Activated T-cell treated with anti-CD3 and anti-CD28 coated beads, Interleukin-2, amount 50 U/mL, for 24 hours (primary cell): ENCODE measurements at regions not wholly inside any gene's neighbourhood (a gene's known extent, or its start where the extent isn't known, plus 50 kb on each side); places are given as distances from the start of the nearest gene placed in this dataset.

Experiments
- DNase-seq: peaks from one replicate; pipeline ENCODE4 v3.0.0-alpha.2; 2020
- H3K27ac Mint-ChIP-seq: 2 replicates; pipeline ENCODE4 v1.8.0; 2020; ENCODE audit warnings: mild to moderate bottlenecking, mixed read lengths
- H3K27me3 Mint-ChIP-seq: 2 replicates; pipeline ENCODE4 v1.8.0; 2020; ENCODE audit warnings: mixed read lengths
- H3K36me3 Mint-ChIP-seq: 2 replicates; pipeline ENCODE4 v1.8.0; 2020; ENCODE audit warnings: low read depth, mixed read lengths
- H3K4me1 Mint-ChIP-seq: 2 replicates; pipeline ENCODE4 v1.8.0; 2020; ENCODE audit warnings: low read depth, mixed read lengths
- H3K4me3 Mint-ChIP-seq: 2 replicates; pipeline ENCODE4 v1.8.0; 2020; ENCODE audit warnings: mild to moderate bottlenecking, moderate library complexity, mixed read lengths
- H3K9me3 Mint-ChIP-seq: 2 replicates; pipeline ENCODE4 v1.8.0; 2020; ENCODE audit warnings: mixed read lengths

DNA sequence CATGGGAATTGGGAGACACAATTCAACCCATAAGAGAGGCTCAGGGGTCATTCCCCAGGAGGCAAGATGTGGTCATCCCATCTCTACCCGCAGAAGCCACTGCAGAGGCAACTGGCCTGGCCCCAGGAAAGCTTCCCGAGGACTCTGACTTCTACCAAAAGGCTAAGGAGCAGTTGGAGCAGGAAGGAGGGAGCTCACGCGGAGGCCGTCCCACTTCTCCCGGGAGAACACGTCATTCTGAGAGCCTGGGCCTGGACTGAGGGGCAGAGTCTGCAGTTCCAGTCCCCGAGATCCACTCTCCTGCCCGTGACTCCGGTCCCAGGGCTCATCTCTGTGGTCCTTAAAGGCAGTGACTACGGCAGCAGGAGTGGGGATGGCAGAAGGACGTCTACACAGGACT, 69.0 kb upstream of the TAF1B start:
- Mint-ChIP-seq H3K4me3 (no peak overlapping the region), H3K4me1 (peaks cover 32% of the 10 kb centered on the region), H3K36me3 (no peaks in the 10 kb centered on the region), H3K9me3 (no peaks in the 10 kb centered on the region), H3K27me3 (no peaks in the 10 kb centered on the region), H3K27ac (no peak overlapping the region)
- DNase-seq = no peak

DNA sequence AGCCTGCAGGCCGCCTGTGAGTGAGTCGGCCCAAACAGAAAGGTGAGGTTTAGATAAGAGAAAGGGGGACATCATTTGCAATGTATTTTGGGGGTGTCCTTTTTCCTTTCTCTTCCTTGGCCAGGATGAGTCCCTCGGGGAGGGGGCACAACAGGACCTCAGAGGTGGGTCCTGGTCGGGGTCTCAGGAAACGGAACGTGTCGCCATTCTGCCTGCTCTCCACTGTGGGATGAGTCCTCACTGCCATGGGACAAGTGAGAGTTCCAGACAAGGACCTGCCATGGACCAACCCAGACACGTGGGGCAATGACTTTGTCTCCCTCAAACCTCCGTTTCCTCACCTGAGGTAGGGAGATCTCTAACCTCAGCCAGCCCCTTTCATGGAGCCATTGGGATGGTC, 67.9 kb upstream of the TAF1B start:
- Mint-ChIP-seq H3K27me3 (no peaks in the 10 kb centered on the region), H3K9me3 (no peaks in the 10 kb centered on the region), H3K27ac (no peak overlapping the region), H3K36me3 (no peaks in the 10 kb centered on the region), H3K4me1 (peaks cover 32% of the 10 kb centered on the region), H3K4me3 (no peak overlapping the region)
- no peak for DNase-seq

DNA sequence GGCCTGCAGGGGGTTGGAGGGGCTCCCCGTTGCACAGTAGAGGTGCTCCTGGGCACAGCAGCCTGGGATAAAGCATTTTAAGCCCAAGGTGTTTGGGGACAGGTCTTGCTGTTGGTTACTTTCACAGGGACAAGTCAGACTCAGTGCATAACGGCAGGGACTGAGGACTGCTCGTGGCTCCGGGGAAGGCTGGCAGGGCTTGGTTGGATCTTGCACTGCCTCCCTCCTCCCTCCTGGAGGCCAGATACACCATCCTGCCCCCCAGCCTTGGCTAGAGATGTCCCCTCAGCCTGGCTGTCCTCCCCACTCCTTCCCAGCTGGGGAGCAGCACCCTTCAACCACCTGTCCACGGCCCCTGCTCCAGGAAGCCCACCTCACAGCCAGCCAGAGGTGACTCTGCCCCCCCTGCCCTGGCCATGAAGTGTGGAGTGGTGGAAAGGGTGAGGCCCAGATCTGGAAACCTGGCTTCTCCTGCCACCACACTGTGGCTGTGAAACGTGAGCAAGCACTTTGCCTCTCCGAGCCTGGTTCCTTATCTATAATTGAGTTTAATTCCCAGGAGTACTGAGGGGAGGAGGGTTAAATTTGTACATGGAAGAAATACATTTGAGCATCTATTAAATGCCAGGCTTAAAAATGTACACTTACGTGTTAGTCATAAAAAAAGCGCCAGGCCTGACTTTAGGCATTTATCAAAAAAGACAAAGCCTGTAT, 67.1 kb upstream of the TAF1B start:
- H3K4me3 Mint-ChIP-seq = no peak overlapping the region
- no peak for DNase-seq
- peaks cover 36% of the 10 kb centered on the region for H3K4me1 Mint-ChIP-seq
- H3K27ac Mint-ChIP-seq = no peak overlapping the region
- H3K9me3 Mint-ChIP-seq = no peaks in the 10 kb centered on the region
- H3K36me3 Mint-ChIP-seq = no peaks in the 10 kb centered on the region
- H3K27me3 Mint-ChIP-seq = no peaks in the 10 kb centered on the region

DNA sequence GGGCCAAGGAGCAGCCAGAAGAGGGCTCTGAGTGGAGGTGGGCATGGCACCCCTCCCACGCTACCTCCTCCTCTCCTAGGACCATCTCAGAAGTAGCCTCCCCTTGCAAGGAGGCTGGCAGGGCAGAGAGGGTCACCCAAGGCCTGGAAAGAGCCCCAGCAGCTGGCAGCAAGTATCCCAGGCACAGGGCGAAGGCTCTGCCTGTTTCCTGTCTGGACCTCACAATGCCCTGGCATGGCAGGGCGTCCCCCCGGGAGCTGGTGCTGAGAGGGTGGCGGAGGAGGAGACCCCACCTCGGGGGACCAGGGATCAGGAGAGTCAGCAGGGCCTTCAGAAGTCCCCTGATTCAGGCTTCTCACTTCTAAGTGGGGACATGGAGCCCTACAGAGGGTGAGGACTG, 66.2 kb upstream of the TAF1B start:
- Mint-ChIP-seq H3K27me3 (no peaks in the 10 kb centered on the region), H3K4me1 (peaks cover 42% of the 10 kb centered on the region), H3K27ac (no peak overlapping the region), H3K4me3 (no peak overlapping the region), H3K36me3 (no peaks in the 10 kb centered on the region), H3K9me3 (no peaks in the 10 kb centered on the region)
- no peak for DNase-seq

DNA sequence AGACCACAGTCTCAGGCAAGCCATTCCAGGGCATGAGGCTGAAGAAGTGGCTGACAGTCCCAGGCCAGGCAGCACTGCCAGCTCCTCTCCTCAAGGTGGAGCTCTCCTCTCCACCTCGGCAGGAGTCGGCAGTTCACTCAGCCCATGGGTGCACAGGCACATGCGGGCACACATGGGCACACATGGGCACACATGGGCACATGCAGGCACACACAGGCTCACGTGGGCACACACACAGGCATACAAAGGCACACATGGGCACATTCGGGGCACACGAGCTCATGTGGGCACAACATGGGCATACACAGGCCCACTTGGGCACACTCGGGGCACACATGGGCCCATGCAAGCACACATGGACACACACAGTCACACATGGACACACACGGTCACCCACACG, 65.3 kb upstream of the TAF1B start:
- H3K36me3 Mint-ChIP-seq = no peaks in the 10 kb centered on the region
- peaks cover 52% of the 10 kb centered on the region for H3K4me1 Mint-ChIP-seq
- no peaks in the 10 kb centered on the region for H3K9me3 Mint-ChIP-seq
- no peaks in the 10 kb centered on the region for H3K27me3 Mint-ChIP-seq
- H3K4me3 Mint-ChIP-seq = no peak overlapping the region
- no peak for DNase-seq
- no peak overlapping the region for H3K27ac Mint-ChIP-seq

DNA sequence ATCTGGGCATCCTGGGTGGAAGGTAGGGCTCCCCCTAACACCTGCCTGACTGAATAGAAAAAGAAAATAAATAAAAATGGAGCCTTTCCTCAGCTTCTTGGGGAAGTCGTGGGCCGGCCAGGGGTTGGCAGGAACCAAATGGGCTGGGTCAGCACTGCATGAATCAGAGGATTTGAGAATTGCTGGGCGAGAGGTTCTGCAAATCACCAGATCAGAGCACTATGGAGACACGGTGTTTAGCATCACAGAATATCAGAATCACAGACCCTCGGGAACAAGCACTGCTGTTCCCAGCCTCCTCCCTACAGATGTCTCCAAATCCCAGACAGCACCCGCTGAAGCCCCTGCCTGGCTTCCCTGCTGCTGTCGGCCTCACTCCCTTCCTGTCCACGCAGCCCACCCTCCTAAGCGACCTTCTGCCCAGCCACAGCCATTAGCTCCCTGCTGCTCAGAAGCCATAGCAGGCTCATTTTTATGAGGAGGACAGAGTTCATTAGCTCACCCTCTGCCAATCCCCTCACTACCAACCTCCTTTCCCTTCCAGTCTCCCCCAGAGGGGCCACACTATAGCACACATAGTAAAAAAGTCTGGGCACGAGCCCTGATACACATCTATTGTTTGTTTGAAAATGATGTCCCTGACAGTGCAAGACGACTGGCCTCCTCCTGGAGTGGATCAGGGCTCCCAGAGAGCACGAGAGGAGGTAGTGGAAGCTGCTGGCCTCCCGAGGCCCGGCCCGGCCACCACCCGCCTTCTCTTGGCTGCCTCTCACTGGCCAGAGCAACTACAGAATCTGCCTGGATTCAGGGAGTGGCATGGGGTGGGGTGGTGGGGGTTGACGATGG, 64.6 kb upstream of the TAF1B start:
- no peak for DNase-seq
- H3K4me3 Mint-ChIP-seq = no peak overlapping the region
- peaks cover 57% of the 10 kb centered on the region for H3K4me1 Mint-ChIP-seq
- H3K9me3 Mint-ChIP-seq = no peaks in the 10 kb centered on the region
- peak overlapping the region; percentile 52 for H3K27ac Mint-ChIP-seq
- H3K36me3 Mint-ChIP-seq = no peaks in the 10 kb centered on the region
- no peaks in the 10 kb centered on the region for H3K27me3 Mint-ChIP-seq

DNA sequence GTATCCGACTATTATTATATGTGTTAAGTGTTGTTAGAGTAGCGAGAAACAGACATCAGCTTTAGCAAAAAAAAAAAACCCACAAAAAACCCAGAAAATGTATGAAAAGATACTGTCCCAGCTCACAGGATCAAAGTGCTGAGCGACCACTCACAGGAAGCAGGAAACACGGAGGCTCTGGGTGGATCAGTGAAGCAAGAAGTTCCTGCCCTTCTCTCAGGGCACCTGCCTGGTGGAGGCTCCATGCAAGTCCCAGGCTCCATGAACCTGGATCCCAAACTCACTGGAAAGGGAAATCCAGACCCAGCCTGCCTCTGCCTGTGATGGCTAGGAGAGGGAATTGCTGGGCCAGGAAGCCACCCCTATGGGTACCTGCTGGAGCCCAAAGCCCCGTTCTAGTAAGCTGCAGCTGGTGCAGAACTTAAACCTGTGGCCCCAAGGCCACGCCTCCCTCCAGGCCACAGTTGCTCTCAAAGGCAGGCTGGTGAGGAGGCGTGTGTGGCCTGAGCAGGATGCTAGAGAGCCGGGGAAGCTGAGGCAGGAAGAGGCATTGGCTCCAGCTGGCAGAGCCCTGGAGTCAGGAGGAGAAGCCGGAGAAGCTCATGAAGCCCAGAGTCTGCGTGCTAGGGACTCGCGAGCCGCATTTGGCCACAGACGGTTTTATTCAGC, 63.5 kb upstream of the TAF1B start:
- Mint-ChIP-seq H3K4me1 (peaks cover 59% of the 10 kb centered on the region), H3K9me3 (no peaks in the 10 kb centered on the region), H3K27me3 (no peaks in the 10 kb centered on the region), H3K27ac (peak overlapping the region; percentile 75), H3K4me3 (peak overlapping the region; percentile 56), H3K36me3 (no peaks in the 10 kb centered on the region)
- peak; percentile 55 for DNase-seq

DNA sequence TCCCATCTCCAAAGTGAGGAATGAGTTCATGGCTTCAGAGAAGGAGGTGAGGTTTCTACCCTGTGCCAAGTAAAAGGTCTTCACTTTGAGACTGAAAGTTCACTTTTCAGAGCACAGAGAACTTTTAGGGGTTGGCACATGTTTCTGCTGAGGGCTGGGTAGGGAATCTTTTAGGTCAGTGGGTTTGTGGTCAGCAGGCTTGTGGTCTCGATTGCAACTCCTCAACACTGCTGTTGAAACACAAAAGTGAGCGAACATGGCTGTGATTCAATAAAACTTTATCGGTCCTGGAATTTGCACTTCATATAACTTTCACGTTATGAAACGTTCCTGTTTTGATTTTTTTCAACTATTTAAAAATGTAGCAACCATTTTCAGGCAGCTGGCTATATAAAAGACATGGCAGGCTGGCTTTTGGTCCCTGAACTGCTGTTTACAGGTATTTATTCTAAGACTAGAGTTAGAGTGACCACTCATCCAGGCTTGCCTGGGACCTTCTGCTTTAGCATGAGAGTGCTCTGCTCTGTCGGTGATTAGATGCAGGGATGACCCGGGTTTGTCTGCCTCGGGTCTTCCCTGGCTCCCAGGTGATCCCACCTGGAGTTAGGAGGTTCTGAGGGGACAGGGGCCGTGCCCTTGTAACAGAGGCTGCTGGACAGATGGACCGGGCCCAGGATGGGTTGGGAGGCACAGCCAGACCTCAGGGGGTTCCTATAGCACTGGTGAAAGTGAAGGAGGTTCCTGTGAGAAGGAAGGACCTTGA, 62.7 kb upstream of the TAF1B start:
- H3K27ac Mint-ChIP-seq = peak overlapping the region; percentile 75
- peak overlapping the region; percentile 56 for H3K4me3 Mint-ChIP-seq

DNA sequence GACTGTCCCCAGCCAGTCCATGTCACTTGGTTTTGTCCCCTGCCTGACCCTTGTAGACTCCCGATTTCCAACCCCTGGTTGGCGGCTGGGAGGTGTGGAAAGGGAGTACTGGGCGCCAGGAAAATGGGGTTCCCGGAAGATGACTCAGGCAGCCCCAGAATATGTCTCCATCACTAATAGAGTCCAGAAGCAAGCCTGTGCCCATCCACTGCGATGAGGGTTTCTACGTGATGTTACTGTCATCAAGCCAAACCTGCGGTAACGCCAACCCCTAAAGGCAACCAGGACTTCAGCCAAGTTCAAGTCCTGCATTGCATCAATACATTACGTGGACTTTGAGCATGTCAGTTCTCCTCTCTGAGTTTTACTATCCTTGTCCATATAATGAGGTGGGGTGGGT, 62.0 kb upstream of the TAF1B start:
- no peaks in the 10 kb centered on the region for H3K27me3 Mint-ChIP-seq
- peaks cover 59% of the 10 kb centered on the region for H3K4me1 Mint-ChIP-seq
- no peaks in the 10 kb centered on the region for H3K36me3 Mint-ChIP-seq

More for the DNA sequence above, 62.7 kb upstream of the TAF1B start:
- Mint-ChIP-seq H3K9me3 (no peaks in the 10 kb centered on the region), H3K4me1 (peaks cover 59% of the 10 kb centered on the region), H3K27me3 (no peaks in the 10 kb centered on the region), H3K36me3 (no peaks in the 10 kb centered on the region)
- DNase-seq = no peak

DNA sequence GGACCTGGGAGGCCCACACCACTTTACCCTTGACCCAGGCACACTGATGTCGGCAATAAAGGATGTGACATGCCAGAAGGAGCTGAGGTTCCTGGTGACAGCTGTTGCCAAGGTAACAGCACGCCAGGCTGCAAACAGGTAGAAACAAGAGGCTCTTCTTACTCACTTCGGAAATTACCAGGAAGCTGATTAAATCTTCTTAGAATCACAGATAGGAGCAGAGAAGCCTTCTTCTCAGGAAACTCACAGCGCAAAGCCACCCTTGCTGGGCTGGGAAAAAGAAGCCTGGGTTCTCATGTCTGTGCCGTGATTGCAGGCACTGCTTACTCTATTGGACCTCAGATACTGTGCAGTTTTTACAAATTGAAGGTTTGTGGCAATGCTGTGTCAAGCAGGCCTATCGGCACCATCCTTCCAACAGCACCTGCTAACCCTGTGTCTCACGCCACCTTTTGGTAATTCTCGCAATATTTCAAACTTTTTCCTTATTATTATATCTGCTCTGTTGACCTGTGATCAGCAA, 61.0 kb upstream of the TAF1B start:
- peak overlapping the region; percentile 85 for H3K27ac Mint-ChIP-seq

More for the DNA sequence above, 62.0 kb upstream of the TAF1B start:
- H3K9me3 Mint-ChIP-seq = no peaks in the 10 kb centered on the region
- DNase-seq = no peak
- no peak overlapping the region for H3K4me3 Mint-ChIP-seq
- H3K27ac Mint-ChIP-seq = peak overlapping the region; percentile 75

DNA sequence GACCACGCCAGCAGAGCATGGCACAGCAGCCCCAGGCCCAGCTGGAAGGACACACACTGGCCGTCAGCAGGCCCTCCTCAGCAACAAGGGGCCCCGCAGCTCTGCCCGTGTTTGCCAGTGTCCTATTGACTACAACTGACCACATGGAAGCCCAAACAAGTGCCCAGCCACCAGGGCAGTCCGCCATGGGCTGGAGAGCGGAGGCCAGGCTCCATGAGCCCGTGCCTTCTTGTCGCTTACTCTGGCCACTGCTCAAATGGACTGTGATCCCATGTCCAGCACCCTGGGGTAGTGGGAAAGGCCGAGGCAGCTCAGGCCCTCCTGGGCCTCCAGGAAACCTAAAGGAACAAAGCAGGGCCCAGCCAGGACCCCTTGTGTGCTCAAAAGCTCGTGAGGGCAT, 53.9 kb upstream of the TAF1B start:
- no peak for DNase-seq
- H3K9me3 Mint-ChIP-seq = peaks cover 7% of the 10 kb centered on the region
- H3K27me3 Mint-ChIP-seq = peaks cover 2% of the 10 kb centered on the region
- no peak overlapping the region for H3K4me3 Mint-ChIP-seq
- H3K4me1 Mint-ChIP-seq = peaks cover 21% of the 10 kb centered on the region
- H3K27ac Mint-ChIP-seq = no peak overlapping the region
- H3K36me3 Mint-ChIP-seq = peaks cover 1% of the 10 kb centered on the region

More for the DNA sequence above, 61.0 kb upstream of the TAF1B start:
- Mint-ChIP-seq H3K4me3 (peak overlapping the region; percentile 3), H3K9me3 (no peaks in the 10 kb centered on the region), H3K36me3 (no peaks in the 10 kb centered on the region), H3K27me3 (peaks cover 2% of the 10 kb centered on the region), H3K4me1 (peaks cover 66% of the 10 kb centered on the region)
- DNase-seq = peak; percentile 74

DNA sequence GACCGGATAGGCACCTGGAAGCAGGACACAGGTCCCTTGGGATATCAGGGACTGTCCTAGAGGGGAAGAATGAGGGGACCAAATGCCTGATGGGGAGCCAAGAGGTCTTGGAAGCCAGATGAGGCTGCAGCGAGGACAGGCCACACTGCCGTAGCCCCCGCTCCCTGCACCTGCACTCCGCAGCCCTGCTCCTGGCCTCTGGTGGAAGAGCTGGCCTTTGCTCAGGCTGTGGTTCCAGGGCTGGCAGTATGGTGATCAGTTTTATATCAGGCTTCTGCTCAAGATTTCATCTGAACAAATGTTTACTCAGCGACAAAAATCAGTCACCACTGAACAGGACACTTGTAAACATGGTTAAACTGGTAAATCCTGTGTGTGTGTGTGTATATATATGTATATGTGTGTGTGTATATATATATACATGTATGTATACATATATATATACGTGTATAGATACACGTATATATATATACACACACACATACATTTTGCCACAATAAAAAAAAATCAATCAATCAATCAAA, 52.5 kb upstream of the TAF1B start:
- Mint-ChIP-seq H3K4me3 (no peak overlapping the region), H3K9me3 (peaks cover 7% of the 10 kb centered on the region), H3K36me3 (peaks cover 1% of the 10 kb centered on the region), H3K27ac (no peak overlapping the region), H3K27me3 (peaks cover 2% of the 10 kb centered on the region), H3K4me1 (peaks cover 21% of the 10 kb centered on the region)
- no peak for DNase-seq

DNA sequence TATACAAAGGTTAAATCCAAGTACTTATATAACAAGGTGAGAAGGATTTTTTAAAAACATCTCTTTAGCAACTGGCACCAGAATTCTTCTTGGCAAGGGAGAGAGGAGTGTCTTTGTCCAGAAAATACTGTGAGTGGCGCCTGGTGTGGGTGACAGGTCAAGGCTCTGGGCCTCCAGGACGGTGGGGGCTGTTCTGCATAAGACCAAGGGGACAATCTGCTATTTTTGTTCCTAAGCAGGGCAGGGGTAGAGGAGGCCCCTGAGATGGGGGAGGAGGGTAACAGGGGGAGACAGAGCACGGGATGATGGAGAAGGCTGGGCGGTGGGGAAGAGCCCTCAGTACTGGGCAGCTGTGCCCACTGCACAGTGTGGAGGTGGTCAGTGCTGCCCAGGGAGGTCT, 51.6 kb upstream of the TAF1B start:
- no peak for DNase-seq
- Mint-ChIP-seq H3K36me3 (peaks cover 1% of the 10 kb centered on the region), H3K27ac (no peak overlapping the region), H3K27me3 (peaks cover 2% of the 10 kb centered on the region), H3K4me3 (no peak overlapping the region), H3K9me3 (peaks cover 7% of the 10 kb centered on the region), H3K4me1 (peaks cover 19% of the 10 kb centered on the region)
